ENCODE measurements at regions not wholly inside any gene's neighbourhood (a gene's known extent, or its start where the extent isn't known, plus 50 kb on each side); places are given as distances from the start of the nearest gene placed in this dataset.

DNA sequence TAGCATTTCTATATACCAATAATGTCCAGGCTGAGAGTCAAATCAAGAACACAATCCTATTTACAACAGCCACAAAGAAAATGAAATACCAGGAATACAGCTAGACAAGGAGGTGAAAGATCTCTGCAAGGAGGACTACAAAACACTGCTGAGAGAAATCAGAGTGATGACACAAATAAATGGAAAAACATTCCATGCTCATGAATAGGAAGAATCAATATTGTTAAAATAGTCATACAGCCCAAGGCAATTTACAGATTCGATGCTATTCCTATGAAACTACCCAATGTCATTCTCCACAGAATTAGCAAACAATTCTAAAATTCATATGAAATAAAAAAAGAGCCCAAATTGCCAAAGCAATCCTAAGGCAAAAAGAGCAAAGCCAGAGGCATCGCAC is 116.8 kb upstream of the ZNF32 start:
- no peaks in the 10 kb centered on the region for H3K27me3 Mint-ChIP-seq
- no peaks in the 10 kb centered on the region for H3K4me1 ChIP-seq (ENCODE audit: insufficient read depth, low read length)
- no peak overlapping the region for H3K4me3 Mint-ChIP-seq
- H3K4me1 Mint-ChIP-seq (ENCODE audit: low read depth): no peaks in the 10 kb centered on the region
- no peaks in the 10 kb centered on the region for H3K36me3 Mint-ChIP-seq (ENCODE audit: low read depth)
- H3K9me3 Mint-ChIP-seq: peaks cover 17% of the 10 kb centered on the region
- H3K9me3 ChIP-seq (ENCODE audit: control insufficient read depth in 1 of 2, insufficient read depth in 1 of 2, low read length in 2 of 2): peaks cover 0 to 13% of the 10 kb centered on the region in 2 experiments
- ATAC-seq (ENCODE audit: poor library complexity) (no peak), DNase-seq (no peak)
- ChIA-PET POLR2A (no interaction called here), CTCF (no interaction called here)
- no peak overlapping the region for H3K27ac Mint-ChIP-seq
- no peak overlapping the region for H3K27ac ChIP-seq (ENCODE audit: low read depth in 1 of 2, low read length in 2 of 2)
- TF ChIP-seq, protein P1, sequence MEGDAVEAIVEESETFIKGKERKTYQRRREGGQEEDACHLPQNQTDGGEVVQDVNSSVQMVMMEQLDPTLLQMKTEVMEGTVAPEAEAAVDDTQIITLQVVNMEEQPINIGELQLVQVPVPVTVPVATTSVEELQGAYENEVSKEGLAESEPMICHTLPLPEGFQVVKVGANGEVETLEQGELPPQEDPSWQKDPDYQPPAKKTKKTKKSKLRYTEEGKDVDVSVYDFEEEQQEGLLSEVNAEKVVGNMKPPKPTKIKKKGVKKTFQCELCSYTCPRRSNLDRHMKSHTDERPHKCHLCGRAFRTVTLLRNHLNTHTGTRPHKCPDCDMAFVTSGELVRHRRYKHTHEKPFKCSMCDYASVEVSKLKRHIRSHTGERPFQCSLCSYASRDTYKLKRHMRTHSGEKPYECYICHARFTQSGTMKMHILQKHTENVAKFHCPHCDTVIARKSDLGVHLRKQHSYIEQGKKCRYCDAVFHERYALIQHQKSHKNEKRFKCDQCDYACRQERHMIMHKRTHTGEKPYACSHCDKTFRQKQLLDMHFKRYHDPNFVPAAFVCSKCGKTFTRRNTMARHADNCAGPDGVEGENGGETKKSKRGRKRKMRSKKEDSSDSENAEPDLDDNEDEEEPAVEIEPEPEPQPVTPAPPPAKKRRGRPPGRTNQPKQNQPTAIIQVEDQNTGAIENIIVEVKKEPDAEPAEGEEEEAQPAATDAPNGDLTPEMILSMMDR (IDR thresholded peaks at IDR 0.05): no peak
- no peak overlapping the region for H3K4me3 ChIP-seq (ENCODE audit: low read length)
- H3K27me3 ChIP-seq (ENCODE audit: control insufficient read depth in 1 of 2, insufficient read depth in 2 of 2, low read length in 2 of 2): no peaks in the 10 kb centered on the region
- intact Hi-C loops (cut with DNase I, micrococcal nuclease): no loop called here
- H3K36me3 ChIP-seq (ENCODE audit: insufficient read depth, low read length): no peaks in the 10 kb centered on the region

- no peaks in the 10 kb centered on the region for H3K27me3 Mint-ChIP-seq
- no peaks in the 10 kb centered on the region for H3K4me1 Mint-ChIP-seq (ENCODE audit: low read depth)
- no peak for ATAC-seq (ENCODE audit: poor library complexity)
- no peaks in the 10 kb centered on the region for H3K36me3 Mint-ChIP-seq (ENCODE audit: low read depth)
- DNase-seq: no peak
- H3K4me3 ChIP-seq (ENCODE audit: low read length): no peak overlapping the region
- intact Hi-C loops (cut with DNase I, micrococcal nuclease): no loop called here
- POLR2A ChIA-PET: no interaction called here
- H3K27ac Mint-ChIP-seq: no peak overlapping the region
- H3K9me3 Mint-ChIP-seq: peaks cover 15% of the 10 kb centered on the region
- no peak overlapping the region for H3K27ac ChIP-seq (ENCODE audit: low read depth in 1 of 2, low read length in 2 of 2)
- H3K9me3 ChIP-seq (ENCODE audit: control insufficient read depth in 1 of 2, insufficient read depth in 1 of 2, low read length in 2 of 2): peaks cover 0 to 13% of the 10 kb centered on the region in 2 experiments
- TF ChIP-seq, protein P1 (IDR thresholded peaks at IDR 0.05): no peak
- H3K4me3 Mint-ChIP-seq: no peak overlapping the region
- H3K36me3 ChIP-seq (ENCODE audit: insufficient read depth, low read length): no peaks in the 10 kb centered on the region
- H3K4me1 ChIP-seq (ENCODE audit: insufficient read depth, low read length): no peaks in the 10 kb centered on the region
- H3K27me3 ChIP-seq (ENCODE audit: control insufficient read depth in 1 of 2, insufficient read depth in 2 of 2, low read length in 2 of 2): no peaks in the 10 kb centered on the region
- CTCF ChIA-PET: no interaction called here
Observed at GRCh38 chr10:43763846-43764245, 115.2 kb upstream of the ZNF32 start.

DNA sequence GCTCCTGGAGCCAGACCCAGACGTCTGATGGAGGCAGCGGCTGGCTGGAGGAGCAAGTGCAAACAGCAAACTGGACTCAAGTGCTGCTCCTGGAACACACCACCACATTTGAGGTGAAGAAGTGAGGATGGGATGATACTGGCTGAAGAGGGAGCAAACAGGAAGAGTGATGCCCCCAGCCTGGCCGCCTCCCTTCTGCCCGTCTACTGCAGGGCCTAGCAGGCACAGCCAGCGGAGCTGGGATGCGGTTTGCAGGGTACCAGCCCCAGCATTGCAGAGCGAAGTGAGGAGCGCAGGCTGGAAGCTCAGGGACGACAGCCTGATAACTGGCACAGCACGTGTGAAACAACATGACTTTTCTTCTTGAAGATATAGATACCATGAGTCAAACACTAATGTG is 111.8 kb upstream of the ZNF32 start:
- H3K36me3 ChIP-seq (ENCODE audit: insufficient read depth, low read length): no peaks in the 10 kb centered on the region
- H3K4me1 Mint-ChIP-seq (ENCODE audit: low read depth): no peaks in the 10 kb centered on the region
- no peaks in the 10 kb centered on the region for H3K9me3 Mint-ChIP-seq
- ATAC-seq (ENCODE audit: poor library complexity) (no peak), DNase-seq (no peak)
- no peaks in the 10 kb centered on the region for H3K27me3 Mint-ChIP-seq
- TF ChIP-seq, protein P1 (IDR thresholded peaks at IDR 0.05): no peak
- H3K27ac ChIP-seq (ENCODE audit: low read depth in 1 of 2, low read length in 2 of 2): no peak overlapping the region
- no peaks in the 10 kb centered on the region for H3K9me3 ChIP-seq (ENCODE audit: control insufficient read depth in 1 of 2, insufficient read depth in 1 of 2, low read length in 2 of 2)
- no peak overlapping the region for H3K4me3 Mint-ChIP-seq
- CTCF ChIA-PET: no interaction called here
- POLR2A ChIA-PET: no interaction called here
- H3K4me3 ChIP-seq (ENCODE audit: low read length): no peak overlapping the region
- H3K27me3 ChIP-seq (ENCODE audit: control insufficient read depth in 1 of 2, insufficient read depth in 2 of 2, low read length in 2 of 2): no peaks in the 10 kb centered on the region
- no peaks in the 10 kb centered on the region for H3K36me3 Mint-ChIP-seq (ENCODE audit: low read depth)
- H3K4me1 ChIP-seq (ENCODE audit: insufficient read depth, low read length): no peaks in the 10 kb centered on the region
- no peak overlapping the region for H3K27ac Mint-ChIP-seq
- intact Hi-C loops (cut with DNase I, micrococcal nuclease): no loop called here

All from CD4-positive, alpha-beta T cell (primary cell).